HT1080 (cell line): ENCODE measurements at regions not wholly inside any gene's neighbourhood (a gene's known extent, or its start where the extent isn't known, plus 50 kb on each side); places are given as distances from the start of the nearest gene placed in this dataset.
"Not testable (repeated sequence)": the region's sequence is repeated elsewhere in the genome, so short reads cannot be mapped to it uniquely, and the experiment has no call there.

ENCODE experiments used
- DNase-seq: peaks from one replicate; pipeline ENCODE4 v3.0.0-alpha.2; 2015; ENCODE audit warnings: low read depth

- no peak for DNase-seq
Measured at GRCh38 chr4:134627366-134627765, 425.8 kb upstream of the PABPC4L start.

DNA sequence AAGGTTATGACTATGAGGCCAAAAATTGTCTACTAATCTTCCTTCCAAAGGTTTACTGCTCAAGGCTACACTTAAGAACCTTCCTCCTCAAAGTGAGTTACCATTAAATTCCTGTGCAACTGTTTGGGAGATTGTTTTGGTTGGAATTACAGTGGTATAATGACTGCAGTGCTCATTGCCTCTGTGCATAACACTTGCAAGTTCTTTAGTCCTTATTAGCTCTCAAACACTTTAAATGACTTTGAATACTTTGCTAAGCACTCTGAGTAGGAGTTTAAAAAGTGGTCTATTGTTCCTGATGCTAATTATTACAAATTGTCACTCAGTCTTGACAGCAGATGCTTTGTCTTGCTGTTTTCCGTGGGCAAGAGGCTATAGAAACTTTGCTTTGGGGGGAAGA is 422.8 kb upstream of the PABPC4L start:
- DNase-seq: no peak

DNA sequence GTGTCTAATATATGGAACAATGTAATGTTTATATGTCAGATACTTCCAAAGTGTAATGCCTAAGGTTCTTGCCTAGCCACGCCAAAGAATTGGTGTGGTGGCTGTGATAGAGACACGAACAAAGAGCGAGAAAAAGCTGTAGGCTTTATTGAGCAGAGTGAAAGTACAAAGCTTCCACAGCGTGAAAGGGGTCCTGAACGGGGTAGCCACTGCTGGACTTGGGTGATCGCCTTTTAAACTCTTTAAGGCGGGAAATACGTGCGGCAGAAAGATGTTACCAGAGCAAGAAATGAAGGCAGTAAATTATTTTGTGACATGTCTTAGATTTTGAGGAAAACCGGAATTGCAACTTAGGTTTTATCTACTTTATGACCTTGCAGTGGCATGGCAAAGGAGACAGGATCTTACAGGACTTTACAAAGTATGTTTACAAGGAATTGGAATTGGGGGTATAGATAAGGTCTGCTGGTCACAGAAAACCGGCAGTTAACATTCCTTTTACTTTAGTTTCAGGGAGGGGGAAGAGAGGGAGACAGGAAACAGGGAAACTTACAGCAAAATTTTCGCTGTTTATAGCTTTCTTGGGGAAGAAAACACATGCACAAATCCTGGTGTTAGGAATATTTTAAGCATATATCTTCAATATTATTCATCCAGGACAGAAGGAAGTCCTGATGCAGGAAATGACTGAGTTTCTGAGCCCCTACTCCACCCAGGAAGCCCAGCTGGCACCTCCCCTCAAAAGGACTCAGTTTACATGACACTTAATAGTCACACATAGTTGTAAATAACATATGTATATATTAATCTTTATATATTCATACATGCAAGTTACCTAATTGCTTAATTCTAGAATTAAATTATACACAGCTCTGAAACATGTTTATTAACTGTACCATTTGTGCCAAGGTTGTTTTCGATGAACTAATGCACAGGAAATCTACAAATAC is 421.3 kb upstream of the PABPC4L start:
- DNase-seq: peak; percentile 21

DNA sequence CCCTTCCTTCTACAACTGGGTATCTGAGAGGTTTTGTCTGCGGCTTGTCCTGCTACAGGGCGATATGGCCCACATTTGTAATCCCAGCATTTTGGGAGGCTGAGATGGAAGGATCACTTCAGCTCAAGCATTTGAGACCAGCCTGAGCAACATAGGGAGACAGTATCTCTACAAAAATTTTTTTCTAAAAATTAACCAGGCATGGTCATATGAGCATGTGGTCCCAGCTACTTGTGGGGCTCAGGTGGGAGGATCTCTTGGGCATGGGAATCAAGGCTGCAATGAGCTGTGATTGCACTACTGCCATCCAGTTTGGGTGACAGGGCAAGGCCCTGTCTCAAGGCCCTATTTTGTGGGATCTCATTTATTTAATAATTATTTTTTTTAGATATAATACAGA is 420.6 kb upstream of the PABPC4L start:
- DNase-seq: no peak

- DNase-seq: not testable (repeated sequence)
Measured at GRCh38 chr4:134621715-134622114, 420.1 kb upstream of the PABPC4L start.

DNA sequence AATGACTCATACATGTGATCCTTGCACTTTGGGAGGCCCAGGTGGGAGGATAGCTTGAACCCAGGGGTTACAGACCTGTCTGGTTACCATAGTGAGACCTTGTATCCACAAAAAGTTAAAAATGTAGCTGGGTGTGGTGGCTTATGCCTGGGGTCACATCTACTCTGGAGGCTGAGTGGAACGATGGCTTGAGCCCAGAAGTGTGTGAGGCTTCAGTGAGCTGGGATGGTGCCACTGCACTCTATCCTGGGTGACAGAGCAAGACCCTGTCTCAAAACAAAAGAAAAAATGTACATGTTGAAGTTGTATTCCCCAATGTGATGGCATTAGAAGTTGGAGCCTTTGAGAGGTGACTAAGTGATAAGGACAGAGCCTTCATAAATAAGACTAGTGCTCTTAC is 409.4 kb upstream of the PABPC4L start:
- DNase-seq: no peak

DNA sequence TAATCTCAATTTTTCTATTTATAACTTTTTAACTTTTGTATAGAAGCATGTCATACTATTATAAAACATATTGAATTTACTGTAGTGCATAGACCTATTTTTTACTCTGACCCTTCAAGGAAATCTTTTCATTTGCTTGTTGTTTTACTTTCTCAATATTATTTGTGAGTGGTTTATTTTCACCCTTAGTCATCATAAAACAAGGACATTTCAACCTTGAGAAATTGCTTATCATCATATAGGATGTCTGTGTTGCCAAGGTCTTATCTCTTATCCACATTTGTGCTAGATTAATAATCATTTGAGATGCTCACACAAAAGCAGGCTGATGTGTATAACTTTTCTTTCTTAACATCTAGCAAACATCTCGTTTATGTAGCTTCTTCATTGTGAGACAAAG is 408.6 kb upstream of the PABPC4L start:
- DNase-seq: no peak

- no peak for DNase-seq
Measured at GRCh38 chr4:134601706-134602105, 400.1 kb upstream of the PABPC4L start.

- no peak for DNase-seq
Measured at GRCh38 chr4:134591326-134591725, 389.7 kb upstream of the PABPC4L start.

GRCh38 chr4:134585972-134586371 is 384.4 kb upstream of the PABPC4L start:
- DNase-seq: peak; percentile 23

- no peak for DNase-seq
Measured at GRCh38 chr4:134567461-134567860, 365.9 kb upstream of the PABPC4L start.

- no peak for DNase-seq
Measured at GRCh38 chr4:134560728-134561127, 359.1 kb upstream of the PABPC4L start.

DNA sequence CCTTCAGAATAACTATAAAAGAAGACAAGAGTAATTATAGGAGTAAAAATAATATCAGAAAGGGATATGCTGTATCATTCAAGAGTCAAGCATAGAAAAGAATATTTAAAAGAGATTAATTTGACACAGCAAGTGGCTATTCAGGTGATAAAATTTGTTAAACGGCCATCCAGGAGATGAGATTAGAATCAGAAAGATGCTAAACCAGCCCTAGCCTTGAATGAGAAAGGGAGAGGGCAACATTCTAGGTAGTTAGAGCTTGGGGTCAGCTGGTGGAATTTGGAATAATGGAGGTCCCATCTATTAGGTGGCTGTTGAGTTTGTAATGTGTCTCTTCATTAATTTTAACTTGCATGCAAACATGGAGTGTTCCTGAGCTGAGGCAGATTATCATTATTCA is 350.5 kb upstream of the PABPC4L start:
- no peak for DNase-seq

DNA sequence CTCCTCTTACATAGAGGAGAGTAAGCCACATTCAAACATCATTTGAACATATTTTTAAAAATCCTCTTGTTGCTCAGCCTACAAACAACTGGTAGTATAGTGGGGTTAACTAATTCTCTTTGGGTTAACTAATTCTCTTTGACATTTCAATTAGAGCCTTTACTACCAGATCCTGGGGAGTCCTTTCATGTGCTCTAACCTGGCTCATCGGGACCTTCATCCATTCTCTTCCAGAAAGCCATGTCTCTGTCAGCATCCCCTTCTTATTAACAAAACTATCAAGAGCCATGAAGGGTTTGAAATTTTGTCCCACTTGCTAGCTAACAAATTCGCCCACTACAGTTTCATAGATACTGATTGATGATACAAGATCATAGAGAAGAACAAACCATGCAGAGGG is 349.8 kb upstream of the PABPC4L start:
- DNase-seq: no peak

GRCh38 chr4:134548052-134548628 is 346.6 kb upstream of the PABPC4L start:
- DNase-seq: no peak

GRCh38 chr4:134546279-134546678 is 344.7 kb upstream of the PABPC4L start:
- DNase-seq: no peak

DNA sequence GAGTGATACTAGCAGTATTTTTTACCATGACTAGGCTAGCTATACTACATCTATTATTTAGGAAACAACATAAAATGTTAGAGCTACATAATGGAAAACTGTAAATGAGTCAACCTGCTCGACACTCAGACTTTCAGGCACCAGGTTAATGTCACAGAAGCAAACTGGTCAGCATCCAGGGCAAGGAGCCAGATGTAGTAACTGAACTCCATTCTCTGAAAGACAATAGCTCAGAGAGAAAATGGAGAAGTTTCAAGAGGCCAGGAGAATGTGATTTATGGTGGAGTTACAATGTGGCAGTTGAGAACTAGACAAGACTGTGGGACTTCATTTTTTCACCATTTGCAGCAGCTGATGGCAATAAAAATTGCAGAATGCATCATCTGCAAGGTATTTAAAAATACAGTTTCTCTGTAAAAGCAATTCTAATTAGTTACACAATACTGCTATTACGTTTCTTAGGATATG is 342.7 kb upstream of the PABPC4L start:
- peak; percentile 64 for DNase-seq

GRCh38 chr4:134540588-134540987 is 339.0 kb upstream of the PABPC4L start:
- DNase-seq: no peak

GRCh38 chr4:134539729-134540231 is 338.2 kb upstream of the PABPC4L start:
- DNase-seq: no peak

DNA sequence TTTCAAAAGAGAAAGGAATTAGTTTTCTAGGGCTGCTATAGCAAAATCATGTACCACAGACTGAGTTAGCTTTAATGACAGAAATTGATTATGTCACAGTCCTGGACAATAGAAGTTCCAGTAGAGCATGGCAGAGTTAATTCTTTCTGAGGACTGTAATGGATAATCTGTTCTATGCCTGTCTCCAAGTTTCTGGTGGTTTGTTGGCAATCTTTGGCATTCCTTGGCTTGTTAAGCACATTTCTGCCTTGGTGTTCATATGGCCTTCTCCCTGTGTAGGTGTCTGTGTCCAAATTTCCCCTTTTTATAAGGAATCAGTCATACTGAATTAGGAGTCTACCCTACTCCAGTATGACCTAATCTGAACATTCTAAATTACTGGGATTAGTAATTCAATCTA is 336.1 kb upstream of the PABPC4L start:
- no peak for DNase-seq

DNA sequence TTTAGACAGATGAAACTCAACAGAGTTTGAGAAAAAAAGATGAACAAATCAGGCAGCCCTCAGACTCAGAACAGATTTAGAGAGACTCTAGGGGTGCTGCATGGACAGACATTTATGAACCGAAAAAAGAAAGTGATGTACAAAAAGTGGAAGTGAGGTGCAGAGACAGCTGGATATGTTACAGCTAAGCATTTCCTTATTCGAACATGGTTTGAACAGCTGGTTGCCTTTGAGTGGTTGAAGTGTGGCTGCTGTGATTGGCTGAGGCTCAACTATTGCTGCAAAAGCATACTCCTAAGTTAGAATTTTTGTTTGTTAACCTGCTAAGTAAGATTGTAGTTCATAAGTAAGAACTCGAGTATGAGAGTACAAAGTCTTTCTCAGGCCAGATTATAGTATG is 331.5 kb upstream of the PABPC4L start:
- no peak for DNase-seq

- DNase-seq: no peak
Measured at GRCh38 chr4:134531013-134531412, 329.4 kb upstream of the PABPC4L start.

DNA sequence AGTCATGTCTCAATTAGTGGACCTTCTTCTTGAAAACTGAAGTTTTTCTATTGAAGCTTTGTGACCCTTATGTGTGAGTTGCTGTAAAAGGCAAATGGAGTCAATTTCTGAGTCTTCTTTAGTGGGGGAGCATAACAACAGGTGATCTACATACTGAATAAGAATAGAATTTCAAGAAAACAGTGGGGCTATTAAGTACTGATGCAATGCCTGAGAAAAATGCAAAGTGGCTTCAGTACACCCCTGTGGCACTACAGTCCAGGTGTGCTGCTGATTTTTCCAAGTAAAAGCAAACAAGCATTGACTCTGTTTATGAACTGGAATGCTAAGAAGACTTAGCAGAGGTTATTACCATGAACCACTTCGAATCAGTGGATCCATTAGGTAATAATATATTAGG is 328.0 kb upstream of the PABPC4L start:
- DNase-seq: no peak
